Prostate gland (tissue), 2 donors: ENCODE measurements at regions not wholly inside any gene's neighbourhood (a gene's known extent, or its start where the extent isn't known, plus 50 kb on each side); places are given as distances from the start of the nearest gene placed in this dataset.

Source experiments
- DNase-seq: peaks from one replicate; pipeline ENCODE4 v3.0.0-alpha.2; 2019; ENCODE audit warnings: low spot score
- H3K27ac ChIP-seq, 2 donors: fragments of 200-600 bp; sonication (generic); 2 replicates each; pipeline ENCODE4 v1.5.1; 2017 to 2019
- H3K27me3 ChIP-seq: fragments of 200-600 bp; sonication (generic); replicated peaks from 2 replicates; pipeline ENCODE4 v1.5.1; 2019; ENCODE audit not compliant: insufficient read depth
- H3K36me3 ChIP-seq, 2 donors: fragments of 200-600 bp; sonication (generic); 1 replicate in 1 of 2; 2 replicates in 1 of 2; pipeline versions ENCODE4 v1.5.1 to v1.8.1; 2017 to 2019
- H3K4me1 ChIP-seq: fragments of 200-600 bp; sonication (generic); replicated peaks from 2 replicates; pipeline ENCODE4 v1.5.1; 2019
- H3K4me3 ChIP-seq, 2 donors: fragments of 200-600 bp; sonication (generic); 2 replicates each; pipeline ENCODE4 v1.5.1; 2017 to 2019
- H3K9me3 ChIP-seq: fragments of 200-600 bp; sonication (generic); 2 replicates; pipeline ENCODE4 v1.5.1; 2017
- POLR2A ChIP-seq: fragments of 450-650 bp; IDR thresholded peaks from one replicate; pipeline ENCODE4 v1.6.1; 2016; ENCODE audit warnings: antibody characterized with exemption, mild to moderate bottlenecking
- POLR2AphosphoS5 ChIP-seq: sonication (generic); formaldehyde crosslinking; IDR thresholded peaks from one replicate; pipeline ENCODE4 v1.6.1; 2017; ENCODE audit warnings: antibody characterized with exemption
- WGBS: methylation state at CpG from one replicate; pipeline ENCODE4 v1.1.5; 2018; 5-methylcytosine and 5-hydroxymethylcytosine counted together
- intact Hi-C: fragments of 100-400 bp; cut with DNase I; formaldehyde crosslinking; loops from one replicate; pipeline ENCODE4 v1.14.2; 2022
- TF ChIP-seq, protein P1 (sequence below), 4 experiments: fragments of 200-600 bp in 2 of 4; fragments of 450-650 bp in 2 of 4; sonication (generic) in 2 of 4; IDR thresholded peaks; 1 replicate in 3 of 4; 2 replicates in 1 of 4; pipeline ENCODE4 v1.5.1; 2016 to 2019; ENCODE audit warnings: antibody characterized with exemption in 4 of 4, mild to moderate bottlenecking in 2 of 4, moderate library complexity in 2 of 4

DNA sequence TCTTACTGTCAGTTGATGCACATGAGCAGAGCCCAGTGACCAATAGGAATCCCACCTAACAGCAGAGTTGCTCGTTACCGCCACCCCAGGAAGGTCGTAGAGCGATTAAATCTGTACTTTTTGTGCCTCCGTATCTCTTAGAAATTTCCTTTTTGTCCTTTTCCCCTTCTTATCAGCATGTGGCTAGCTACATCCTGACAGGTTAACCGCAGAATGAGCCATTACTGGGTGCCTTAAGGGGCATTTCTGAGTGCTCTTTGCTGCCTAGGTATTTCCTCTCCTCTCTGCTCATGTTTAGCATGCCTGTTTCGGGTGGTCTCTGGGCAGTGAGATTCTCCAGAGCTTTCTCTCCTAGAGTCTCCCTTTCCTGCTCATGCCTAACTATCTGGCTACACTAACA lies 530.5 kb downstream of the FAM133A start:
- no peak for DNase-seq
- Histone ChIP-seq H3K4me1 (no peaks in the 10 kb centered on the region), H3K4me3 (no peak overlapping the region), H3K9me3 (no peaks in the 10 kb centered on the region), H3K27me3 (no peaks in the 10 kb centered on the region), H3K27ac (no peak overlapping the region), H3K36me3 (no peaks in the 10 kb centered on the region)
- no peak for TF ChIP-seq POLR2A
- TF ChIP-seq POLR2AphosphoS5, result no peak
- TF ChIP-seq, protein P1, sequence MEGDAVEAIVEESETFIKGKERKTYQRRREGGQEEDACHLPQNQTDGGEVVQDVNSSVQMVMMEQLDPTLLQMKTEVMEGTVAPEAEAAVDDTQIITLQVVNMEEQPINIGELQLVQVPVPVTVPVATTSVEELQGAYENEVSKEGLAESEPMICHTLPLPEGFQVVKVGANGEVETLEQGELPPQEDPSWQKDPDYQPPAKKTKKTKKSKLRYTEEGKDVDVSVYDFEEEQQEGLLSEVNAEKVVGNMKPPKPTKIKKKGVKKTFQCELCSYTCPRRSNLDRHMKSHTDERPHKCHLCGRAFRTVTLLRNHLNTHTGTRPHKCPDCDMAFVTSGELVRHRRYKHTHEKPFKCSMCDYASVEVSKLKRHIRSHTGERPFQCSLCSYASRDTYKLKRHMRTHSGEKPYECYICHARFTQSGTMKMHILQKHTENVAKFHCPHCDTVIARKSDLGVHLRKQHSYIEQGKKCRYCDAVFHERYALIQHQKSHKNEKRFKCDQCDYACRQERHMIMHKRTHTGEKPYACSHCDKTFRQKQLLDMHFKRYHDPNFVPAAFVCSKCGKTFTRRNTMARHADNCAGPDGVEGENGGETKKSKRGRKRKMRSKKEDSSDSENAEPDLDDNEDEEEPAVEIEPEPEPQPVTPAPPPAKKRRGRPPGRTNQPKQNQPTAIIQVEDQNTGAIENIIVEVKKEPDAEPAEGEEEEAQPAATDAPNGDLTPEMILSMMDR (IDR thresholded peaks at IDR 0.05), result no peak
- 43% methylated on average over 7 of the region's 7 CpGs for WGBS
- intact Hi-C loops, result no loop called here

DNA sequence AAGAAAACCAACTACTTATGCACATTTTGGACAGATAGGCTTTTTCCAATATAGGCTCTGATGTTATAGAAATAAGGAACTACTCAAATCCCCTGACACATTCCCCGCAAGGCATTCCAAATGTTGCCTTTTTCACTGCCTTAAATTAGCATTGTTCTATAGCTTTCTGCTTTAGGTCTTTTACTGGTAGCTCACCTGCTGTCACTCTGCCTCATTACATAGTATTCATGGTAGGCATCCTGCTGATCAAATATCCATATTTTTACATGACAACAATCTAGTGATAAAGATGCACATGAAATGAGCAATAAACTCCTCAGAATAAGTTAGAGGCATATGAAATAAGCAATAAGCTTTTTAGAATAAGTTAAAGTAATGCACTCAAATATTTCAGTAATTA lies 542.7 kb downstream of the FAM133A start:
- Histone ChIP-seq H3K27ac (no peak overlapping the region), H3K9me3 (no peaks in the 10 kb centered on the region), H3K4me3 (no peak overlapping the region), H3K36me3 (no peaks in the 10 kb centered on the region), H3K27me3 (no peaks in the 10 kb centered on the region), H3K4me1 (no peaks in the 10 kb centered on the region)
- intact Hi-C loops, result no loop called here
- WGBS, result 89% methylated on average over 1 of the region's 1 CpG
- TF ChIP-seq POLR2AphosphoS5 (no peak), POLR2A (no peak)
- TF ChIP-seq, protein P1 (IDR thresholded peaks at IDR 0.05), result no peak
- DNase-seq, result no peak

DNA sequence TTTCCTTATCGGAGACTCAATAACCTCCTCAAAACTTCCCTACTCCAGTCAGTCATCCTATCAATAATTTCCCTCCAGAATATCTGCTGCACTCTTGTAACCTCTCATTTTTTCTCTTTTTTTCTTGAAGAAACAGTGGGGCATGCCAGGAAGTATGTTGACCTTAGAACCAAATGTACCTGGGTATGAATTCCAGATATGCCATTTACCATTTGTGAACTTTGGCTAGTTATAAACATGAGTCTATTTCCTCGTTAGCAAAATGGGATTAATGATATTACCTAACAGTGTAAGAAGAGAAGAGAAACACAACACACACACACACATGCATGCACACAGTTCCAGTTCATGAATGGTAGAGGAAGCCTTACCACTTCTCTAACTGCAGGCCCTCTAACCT lies 578.2 kb downstream of the FAM133A start:
- no peak for DNase-seq
- Histone ChIP-seq H3K4me3 (no peak overlapping the region), H3K27me3 (no peaks in the 10 kb centered on the region), H3K4me1 (no peaks in the 10 kb centered on the region), H3K27ac (no peak overlapping the region), H3K9me3 (no peaks in the 10 kb centered on the region), H3K36me3 (no peaks in the 10 kb centered on the region)
- TF ChIP-seq POLR2AphosphoS5, result no peak
- TF ChIP-seq, protein P1 (IDR thresholded peaks at IDR 0.05), result no peak
- no peak for TF ChIP-seq POLR2A
- intact Hi-C loops, result no loop called here
- 72% methylated on average over 2 of the region's 2 CpGs for WGBS

DNA sequence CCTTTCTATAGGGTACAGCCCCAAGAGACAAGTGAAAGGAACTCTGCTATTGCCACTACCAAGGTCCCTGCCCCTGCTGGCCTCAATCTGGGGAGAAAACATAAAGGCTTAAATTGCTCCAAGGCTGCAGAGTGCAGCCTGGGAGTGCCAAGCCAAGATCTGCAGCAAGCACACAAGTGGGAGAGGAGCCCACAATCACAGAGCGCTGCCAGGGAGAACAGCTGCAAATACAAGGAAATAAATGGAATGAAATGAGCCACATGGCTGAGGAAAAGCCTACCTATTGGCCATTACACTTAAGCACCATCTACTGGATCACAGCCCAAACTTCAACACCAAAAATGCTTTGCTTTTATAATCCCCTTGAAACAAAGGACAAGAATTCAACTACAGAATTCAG lies 582.4 kb downstream of the FAM133A start:
- WGBS, result 50% methylated on average over 1 of the region's 1 CpG
- Histone ChIP-seq H3K27ac (no peak overlapping the region), H3K4me1 (no peaks in the 10 kb centered on the region), H3K36me3 (no peaks in the 10 kb centered on the region), H3K4me3 (no peak overlapping the region), H3K27me3 (no peaks in the 10 kb centered on the region), H3K9me3 (no peaks in the 10 kb centered on the region)
- TF ChIP-seq, protein P1 (IDR thresholded peaks at IDR 0.05), result no peak
- TF ChIP-seq POLR2A (no peak), POLR2AphosphoS5 (no peak)
- no peak for DNase-seq
- intact Hi-C loops, result no loop called here

DNA sequence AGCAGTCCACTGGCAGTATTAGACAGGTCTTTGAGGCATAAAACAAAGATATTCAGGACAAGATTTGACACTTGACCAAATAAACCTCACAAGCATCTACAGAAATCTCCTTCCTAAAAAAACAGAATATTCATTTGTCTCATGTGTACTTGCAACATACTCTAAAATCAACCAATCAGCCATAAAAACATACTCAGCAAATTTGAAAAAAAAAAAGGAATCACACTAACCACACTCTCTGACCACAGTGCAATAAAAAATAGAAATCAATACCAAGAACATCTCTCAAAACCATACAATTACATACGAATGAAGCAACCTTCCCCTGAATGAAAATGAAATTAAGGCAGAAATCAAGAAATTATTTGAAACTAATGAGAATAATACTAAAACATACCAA lies 591.3 kb downstream of the FAM133A start:
- no peaks in the 10 kb centered on the region for H3K27me3 ChIP-seq
- H3K36me3 ChIP-seq, result no peaks in the 10 kb centered on the region
- no peak overlapping the region for H3K4me3 ChIP-seq
- no peaks in the 10 kb centered on the region for H3K4me1 ChIP-seq
- H3K9me3 ChIP-seq, result no peaks in the 10 kb centered on the region
- intact Hi-C loops, result no loop called here
- TF ChIP-seq, protein P1 (IDR thresholded peaks at IDR 0.05), result no peak
- TF ChIP-seq POLR2A, result no peak
- TF ChIP-seq POLR2AphosphoS5, result no peak
- DNase-seq, result no peak
- 85% methylated on average over 1 of the region's 1 CpG for WGBS
- no peak overlapping the region for H3K27ac ChIP-seq
